ENCODE measurements at regions not wholly inside any gene's neighbourhood (a gene's known extent, or its start where the extent isn't known, plus 50 kb on each side); places are given as distances from the start of the nearest gene placed in this dataset.

- Histone ChIP-seq H3K36me3 (ENCODE audit: insufficient read depth, low read length) (no peaks in the 10 kb centered on the region), H3K27me3 (ENCODE audit: insufficient read depth, low read length, poor library complexity) (no peaks in the 10 kb centered on the region), H2AFZ (ENCODE audit: low read depth, low read length) (no peak overlapping the region), H3K79me2 (ENCODE audit: insufficient read depth, low read length) (no peaks in the 10 kb centered on the region), H3K4me1 (ENCODE audit: insufficient read depth, low read length) (no peaks in the 10 kb centered on the region), H4K20me1 (ENCODE audit: insufficient read depth, low read length) (no peaks in the 10 kb centered on the region), H3K27ac (ENCODE audit: low read length) (no peak overlapping the region), H3K4me3 (ENCODE audit: low read depth in 1 of 2, low read length in 2 of 2) (no peak overlapping the region), H3K4me2 (ENCODE audit: insufficient read depth, low read length) (no peak overlapping the region), H3K9ac (ENCODE audit: low read depth, low read length) (no peak overlapping the region), H3K9me3 (ENCODE audit: insufficient read depth, low read length, severe bottlenecking) (no peaks in the 10 kb centered on the region)
- ATAC-seq (ENCODE audit: insufficient read depth, low read depth) = no peak
- no peak for DNase-seq
- no peak for TF ChIP-seq CTCF (IDR thresholded peaks at IDR 0.05; ENCODE audit: borderline replicate concordance, extremely low read depth, low read length, poor library complexity, severe bottlenecking)
- TF ChIP-seq EZH2 (IDR thresholded peaks at IDR 0.05; ENCODE audit: borderline replicate concordance, low read depth, low read length, severe bottlenecking) = no peak
Measured at GRCh38 chr21:26379561-26379960, 193.5 kb downstream of the CYYR1 start.

- Histone ChIP-seq H3K27me3 (ENCODE audit: insufficient read depth, low read length, poor library complexity) (no peaks in the 10 kb centered on the region), H3K27ac (ENCODE audit: low read length) (no peak overlapping the region), H3K79me2 (ENCODE audit: insufficient read depth, low read length) (no peaks in the 10 kb centered on the region), H2AFZ (ENCODE audit: low read depth, low read length) (no peak overlapping the region), H3K9me3 (ENCODE audit: insufficient read depth, low read length, severe bottlenecking) (no peaks in the 10 kb centered on the region), H3K4me3 (ENCODE audit: low read depth in 1 of 2, low read length in 2 of 2) (no peak overlapping the region), H4K20me1 (ENCODE audit: insufficient read depth, low read length) (no peaks in the 10 kb centered on the region), H3K4me2 (ENCODE audit: insufficient read depth, low read length) (no peak overlapping the region), H3K36me3 (ENCODE audit: insufficient read depth, low read length) (no peaks in the 10 kb centered on the region), H3K9ac (ENCODE audit: low read depth, low read length) (no peak overlapping the region), H3K4me1 (ENCODE audit: insufficient read depth, low read length) (no peaks in the 10 kb centered on the region)
- TF ChIP-seq EZH2 (IDR thresholded peaks at IDR 0.05; ENCODE audit: borderline replicate concordance, low read depth, low read length, severe bottlenecking) (no peak), CTCF (IDR thresholded peaks at IDR 0.05; ENCODE audit: borderline replicate concordance, extremely low read depth, low read length, poor library complexity, severe bottlenecking) (no peak)
- no peak for DNase-seq
- ATAC-seq (ENCODE audit: insufficient read depth, low read depth) = no peak
Measured at GRCh38 chr21:26377111-26377694, 195.9 kb downstream of the CYYR1 start.

- no peaks in the 10 kb centered on the region for H3K79me2 ChIP-seq (ENCODE audit: insufficient read depth, low read length)
- H3K4me2 ChIP-seq (ENCODE audit: insufficient read depth, low read length) = no peak overlapping the region
- no peak overlapping the region for H3K4me3 ChIP-seq (ENCODE audit: low read depth in 1 of 2, low read length in 2 of 2)
- H3K9me3 ChIP-seq (ENCODE audit: insufficient read depth, low read length, severe bottlenecking) = no peaks in the 10 kb centered on the region
- H2AFZ ChIP-seq (ENCODE audit: low read depth, low read length) = no peak overlapping the region
- no peak overlapping the region for H3K9ac ChIP-seq (ENCODE audit: low read depth, low read length)
- no peaks in the 10 kb centered on the region for H3K4me1 ChIP-seq (ENCODE audit: insufficient read depth, low read length)
- no peaks in the 10 kb centered on the region for H3K36me3 ChIP-seq (ENCODE audit: insufficient read depth, low read length)
- no peak for ATAC-seq (ENCODE audit: insufficient read depth, low read depth)
- H3K27ac ChIP-seq (ENCODE audit: low read length) = no peak overlapping the region
- H4K20me1 ChIP-seq (ENCODE audit: insufficient read depth, low read length) = no peaks in the 10 kb centered on the region
- no peak for DNase-seq
- TF ChIP-seq CTCF (IDR thresholded peaks at IDR 0.05; ENCODE audit: borderline replicate concordance, extremely low read depth, low read length, poor library complexity, severe bottlenecking) = no peak
- no peak for TF ChIP-seq EZH2 (IDR thresholded peaks at IDR 0.05; ENCODE audit: borderline replicate concordance, low read depth, low read length, severe bottlenecking)
- H3K27me3 ChIP-seq (ENCODE audit: insufficient read depth, low read length, poor library complexity) = no peaks in the 10 kb centered on the region
Measured at GRCh38 chr21:26374817-26375216, 198.3 kb downstream of the CYYR1 start.

Measured in DND-41 (cell line).